Activated CD8-positive, alpha-beta T cell treated with anti-CD3 and anti-CD28 coated beads for 36 hours (primary cell): ENCODE measurements at regions not wholly inside any gene's neighbourhood (a gene's known extent, or its start where the extent isn't known, plus 50 kb on each side); places are given as distances from the start of the nearest gene placed in this dataset.

Experiments used
- ATAC-seq: fragments of 200-7000 bp; cut with Tn5 transposase; one replicate; pipeline ENCODE4 v1.10.0; 2021; ENCODE audit warnings: mild to moderate bottlenecking, moderate library complexity
- CTCF ChIA-PET: fragments of 350-600 bp; sonication (Branson Sonifier 250); formaldehyde crosslinking; loops from one replicate; lab custom pipeline; 2021; ENCODE audit warnings: antibody characterized with exemption; lab: Charles Lee
- POLR2A ChIA-PET: fragments of 350-600 bp; sonication (Branson Sonifier 250); formaldehyde crosslinking; loops from one replicate; lab custom pipeline; 2021; ENCODE audit warnings: antibody characterized with exemption; lab: Charles Lee
- DNase-seq: peaks from one replicate; pipeline ENCODE4 v3.0.0-alpha.2; 2020
- H3K27ac Mint-ChIP-seq: one replicate; pipeline ENCODE4 v1.8.0; 2021; ENCODE audit warnings: mild to moderate bottlenecking, mixed read lengths
- H3K27me3 Mint-ChIP-seq: one replicate; pipeline ENCODE4 v1.8.0; 2021; ENCODE audit warnings: mixed read lengths
- H3K36me3 Mint-ChIP-seq: one replicate; pipeline ENCODE4 v1.8.0; 2021; ENCODE audit warnings: low read depth, mixed read lengths
- H3K4me1 Mint-ChIP-seq: one replicate; pipeline ENCODE4 v1.8.0; 2021; ENCODE audit warnings: low read depth, mixed read lengths
- H3K4me3 Mint-ChIP-seq: one replicate; pipeline ENCODE4 v1.8.0; 2021; ENCODE audit warnings: mild to moderate bottlenecking, moderate library complexity, mixed read lengths
- H3K9me3 Mint-ChIP-seq: one replicate; pipeline ENCODE4 v1.8.0; 2021; ENCODE audit warnings: mixed read lengths
- CTCF ChIP-seq: fragments of 200-600 bp; IDR thresholded peaks from one replicate; pipeline ENCODE4 v1.8.0; 2022; ENCODE audit warnings: antibody characterized with exemption, mild to moderate bottlenecking
- intact Hi-C: fragments of 100-400 bp; cut with micrococcal nuclease; formaldehyde crosslinking; loops from one replicate; pipeline ENCODE4 v1.10.0; 2022

GRCh38 chr9:7403028-7403389 lies 396.6 kb downstream of the DMAC1 start:
- H3K27ac Mint-ChIP-seq = no peak overlapping the region
- peaks cover 23% of the 10 kb centered on the region for H3K27me3 Mint-ChIP-seq
- no peaks in the 10 kb centered on the region for H3K36me3 Mint-ChIP-seq
- no peak for ATAC-seq
- peaks cover 15% of the 10 kb centered on the region for H3K4me1 Mint-ChIP-seq
- POLR2A ChIA-PET = interaction anchor here (0.9 kb wide), 1 partner anchor 469 kb away, joined by 3 read pairs; no protein-coding TSS in a partner anchor
- CTCF ChIA-PET = no interaction called here
- H3K9me3 Mint-ChIP-seq = peaks cover 1% of the 10 kb centered on the region
- no peak for DNase-seq
- TF ChIP-seq CTCF = no peak
- H3K4me3 Mint-ChIP-seq = no peak overlapping the region
- intact Hi-C loops = no loop called here

- DNase-seq = no peak
- CTCF ChIA-PET = interaction anchor here (0.7 to 1.1 kb wide), 2 partner anchors 128 to 133 kb away, joined by 3 read pairs; no protein-coding TSS in a partner anchor
- H3K36me3 Mint-ChIP-seq = no peaks in the 10 kb centered on the region
- no peak for ATAC-seq
- H3K27ac Mint-ChIP-seq = no peak overlapping the region
- no peak overlapping the region for H3K4me3 Mint-ChIP-seq
- intact Hi-C loops = no loop called here
- H3K27me3 Mint-ChIP-seq = peaks cover 20% of the 10 kb centered on the region
- no peak for TF ChIP-seq CTCF
- peaks cover 15% of the 10 kb centered on the region for H3K4me1 Mint-ChIP-seq
- POLR2A ChIA-PET = interaction anchor here (0.9 kb wide), 1 partner anchor 469 kb away, joined by 3 read pairs; no protein-coding TSS in a partner anchor
- no peaks in the 10 kb centered on the region for H3K9me3 Mint-ChIP-seq
Observed at GRCh38 chr9:7402334-7403027, 397.1 kb downstream of the DMAC1 start.

- H3K9me3 Mint-ChIP-seq = no peaks in the 10 kb centered on the region
- H3K36me3 Mint-ChIP-seq = no peaks in the 10 kb centered on the region
- H3K27me3 Mint-ChIP-seq = peaks cover 17% of the 10 kb centered on the region
- no peak for ATAC-seq
- no peak overlapping the region for H3K4me3 Mint-ChIP-seq
- no peak overlapping the region for H3K27ac Mint-ChIP-seq
- H3K4me1 Mint-ChIP-seq = peaks cover 7% of the 10 kb centered on the region
- no peak for DNase-seq
- ChIA-PET POLR2A (interaction anchor here (0.7 kb wide), 1 partner anchor 42 kb away, joined by 3 read pairs; no protein-coding TSS in a partner anchor), CTCF (no interaction called here)
- TF ChIP-seq CTCF = no peak
- intact Hi-C loops = no loop called here
Observed at GRCh38 chr9:7401116-7401515, 398.5 kb downstream of the DMAC1 start.

GRCh38 chr9:7394002-7394774 lies 405.4 kb downstream of the DMAC1 start:
- peaks cover 7% of the 10 kb centered on the region for H3K27me3 Mint-ChIP-seq
- no peak for TF ChIP-seq CTCF

GRCh38 chr9:7392148-7392547 lies 407.4 kb downstream of the DMAC1 start:
- intact Hi-C loops = no loop called here
- Mint-ChIP-seq H3K36me3 (no peaks in the 10 kb centered on the region), H3K9me3 (no peaks in the 10 kb centered on the region), H3K27ac (no peak overlapping the region), H3K4me3 (no peak overlapping the region), H3K4me1 (no peaks in the 10 kb centered on the region), H3K27me3 (peaks cover 11% of the 10 kb centered on the region)
- ChIA-PET POLR2A (no interaction called here), CTCF (no interaction called here)
- TF ChIP-seq CTCF = no peak
- DNase-seq (no peak), ATAC-seq (no peak)

More at GRCh38 chr9:7394002-7394774, 405.4 kb downstream of the DMAC1 start:
- Mint-ChIP-seq H3K4me1 (no peaks in the 10 kb centered on the region), H3K27ac (no peak overlapping the region), H3K9me3 (no peaks in the 10 kb centered on the region), H3K36me3 (no peaks in the 10 kb centered on the region), H3K4me3 (no peak overlapping the region)
- DNase-seq = no peak
- CTCF ChIA-PET = no interaction called here
- intact Hi-C loops = no loop called here
- ATAC-seq = no peak
- POLR2A ChIA-PET = no interaction called here
